Fibroblast of skin of scalp (primary cell): ENCODE measurements at regions not wholly inside any gene's neighbourhood (a gene's known extent, or its start where the extent isn't known, plus 50 kb on each side); places are given as distances from the start of the nearest gene placed in this dataset.

Source experiments
- DNase-seq: peaks from one replicate; pipeline ENCODE4 v3.0.0-alpha.2; 2013

DNA sequence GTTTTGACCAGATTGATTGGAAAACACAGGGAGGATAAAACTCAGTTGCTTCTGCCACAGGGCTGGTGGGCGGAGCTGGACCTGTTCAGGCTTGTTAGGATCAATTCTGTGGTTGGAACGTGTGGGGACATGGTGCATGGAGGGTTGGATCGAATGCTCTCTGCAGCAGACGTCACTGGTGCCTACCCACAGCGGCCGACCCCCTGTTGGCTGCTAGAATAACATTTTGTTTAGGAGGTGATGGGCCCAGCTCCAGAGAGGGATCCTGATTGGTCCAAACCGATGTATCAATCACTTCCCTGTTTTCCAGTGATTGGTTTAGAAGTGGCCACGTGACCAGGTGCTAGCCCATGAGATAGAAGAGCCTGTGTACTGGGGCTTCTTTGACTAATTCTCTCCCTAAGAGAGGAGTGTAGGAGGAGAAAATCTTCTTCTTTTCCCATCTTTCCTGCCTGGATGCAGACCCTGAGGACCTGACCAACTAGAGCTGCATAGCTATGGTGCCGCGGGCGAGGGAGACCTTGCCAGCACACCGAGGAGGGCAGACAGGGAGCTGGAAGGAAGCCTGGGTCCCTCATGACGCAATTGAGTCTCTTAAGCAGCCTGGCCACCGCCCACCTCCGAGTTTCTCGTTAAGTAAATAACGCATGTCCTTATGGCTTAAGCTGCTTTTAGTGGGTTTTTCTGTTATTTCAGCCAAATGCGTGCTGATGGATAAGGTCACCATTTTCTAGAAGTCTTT lies 163.5 kb downstream of the AACS start:
- no peak for DNase-seq

DNA sequence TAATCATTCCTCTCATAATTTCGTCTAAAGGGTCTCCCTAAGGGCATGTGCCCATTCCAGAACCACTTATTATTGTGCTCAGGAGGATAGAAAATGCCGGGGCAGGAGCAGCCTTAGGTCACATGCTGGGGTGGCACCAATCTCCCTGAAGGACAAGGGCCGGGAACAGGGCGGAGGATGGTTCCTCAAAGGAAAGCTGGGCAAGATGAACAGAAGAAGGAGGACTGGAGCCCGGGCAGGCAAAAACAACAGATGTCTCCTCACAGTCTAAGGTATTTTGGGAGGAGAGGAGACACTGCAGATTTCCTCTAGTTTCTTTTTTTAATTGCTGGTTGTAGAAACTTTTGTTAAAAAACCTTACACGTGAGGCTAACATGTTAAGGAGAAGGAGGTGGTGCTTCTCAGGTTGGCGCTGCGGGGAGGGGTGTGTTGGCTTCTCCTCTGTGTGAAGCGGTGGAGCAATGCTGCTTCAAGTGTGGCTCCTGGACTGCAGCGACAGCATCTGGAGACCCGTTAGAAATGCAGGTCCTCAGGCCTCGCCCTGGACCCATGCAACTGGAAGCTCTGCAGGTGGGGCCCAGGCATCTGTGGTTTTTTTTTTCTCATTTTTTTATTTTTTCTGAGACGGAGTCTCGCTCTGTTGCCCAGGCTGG lies 164.8 kb downstream of the AACS start:
- DNase-seq = no peak

DNA sequence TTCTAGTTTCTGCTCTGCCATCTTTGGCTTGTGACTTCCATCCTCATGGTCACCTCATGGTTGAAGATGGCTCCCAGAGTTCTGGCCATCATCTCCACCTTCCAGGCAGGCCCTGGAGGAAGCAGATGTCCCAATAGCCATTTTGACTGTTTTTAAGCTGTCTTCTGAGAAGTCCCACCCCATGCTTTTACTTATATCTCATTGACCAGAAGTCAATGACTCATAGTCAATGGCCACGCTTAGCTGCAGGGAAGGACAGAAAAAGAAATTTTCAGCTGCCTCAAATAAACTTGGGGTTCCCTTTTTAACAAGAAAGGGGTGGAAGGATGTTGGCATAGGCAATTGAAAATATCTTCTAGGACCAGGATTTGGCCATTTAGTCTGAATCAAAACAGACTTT lies 168.1 kb downstream of the AACS start:
- DNase-seq = no peak

DNA sequence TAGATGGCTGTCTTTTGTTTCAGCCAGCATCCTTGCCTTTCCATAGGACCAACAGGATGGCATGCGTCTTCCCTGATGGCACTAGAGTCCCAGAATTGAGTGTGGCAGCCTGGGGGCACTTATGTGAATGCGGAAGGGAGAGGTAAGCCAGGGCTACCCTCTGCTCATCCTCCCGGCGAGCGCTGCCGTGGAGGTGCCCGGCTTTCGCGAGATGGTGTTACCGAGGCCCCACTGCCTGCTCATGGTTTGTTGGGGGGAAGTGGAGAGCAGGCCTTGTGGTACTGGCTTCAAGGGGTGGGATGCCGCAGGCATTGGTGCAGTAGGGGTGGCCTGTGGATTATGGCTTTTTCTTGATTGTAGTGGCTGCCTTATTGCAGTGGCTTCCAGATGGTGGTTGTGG lies 174.3 kb downstream of the AACS start:
- DNase-seq = no peak

DNA sequence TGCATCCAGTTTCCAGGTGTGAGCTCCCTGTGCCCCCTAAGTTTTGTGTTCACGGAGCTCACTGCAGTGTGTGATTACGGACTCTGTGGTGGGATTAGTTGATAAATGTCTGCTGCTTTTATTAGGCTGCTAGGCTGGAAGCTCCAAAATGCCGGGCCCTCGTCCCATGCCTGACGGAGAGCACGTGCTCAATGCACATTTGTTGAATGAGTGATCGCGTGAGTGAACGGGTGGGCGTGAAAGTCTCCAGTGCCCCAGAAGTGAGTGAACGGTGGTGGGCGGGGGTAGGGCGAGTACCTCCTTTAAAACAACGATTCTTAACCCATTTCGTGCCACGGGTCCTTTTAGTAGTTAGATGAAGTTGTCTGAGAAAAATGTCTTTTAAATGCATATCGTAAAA lies 175.5 kb downstream of the AACS start:
- DNase-seq = no peak

DNA sequence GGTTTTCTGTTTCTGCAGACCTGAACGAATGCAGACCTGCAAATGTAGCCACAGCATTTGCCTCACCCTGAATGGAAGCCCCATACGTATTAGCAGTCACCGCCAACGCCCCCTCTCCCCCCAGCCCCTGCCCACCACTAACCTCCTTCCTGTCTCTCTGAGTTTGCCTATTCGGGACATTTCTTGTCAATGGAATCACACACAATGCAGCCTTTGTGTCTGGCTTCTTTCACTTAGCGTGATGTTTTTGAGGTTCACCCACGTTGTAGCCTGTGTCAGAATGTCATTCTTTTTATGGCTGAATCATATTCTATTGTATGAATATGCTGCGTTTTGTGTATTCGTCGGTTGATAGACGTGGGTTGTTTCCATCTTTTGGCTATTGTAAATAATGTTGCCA lies 178.6 kb downstream of the AACS start:
- no peak for DNase-seq

DNA sequence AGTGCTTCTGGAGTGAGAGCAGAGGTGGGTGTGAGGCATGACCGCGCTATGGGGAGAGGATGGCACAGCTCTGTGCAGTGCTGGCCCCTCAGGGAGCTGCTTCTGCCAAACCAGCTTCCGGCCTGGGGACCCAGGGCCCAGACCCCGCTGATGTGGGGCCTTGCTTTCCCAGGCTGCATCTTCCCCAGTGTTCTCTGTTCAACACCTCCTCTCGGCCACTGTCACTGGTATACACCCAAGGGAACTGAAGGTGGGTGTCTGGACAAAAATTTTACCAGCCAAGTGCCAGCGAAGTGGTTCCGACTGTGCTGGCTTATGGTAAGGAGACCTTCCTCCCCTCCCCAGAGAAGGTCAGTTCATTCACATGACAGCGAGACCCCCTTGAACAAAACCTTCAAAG lies 179.1 kb downstream of the AACS start:
- no peak for DNase-seq

DNA sequence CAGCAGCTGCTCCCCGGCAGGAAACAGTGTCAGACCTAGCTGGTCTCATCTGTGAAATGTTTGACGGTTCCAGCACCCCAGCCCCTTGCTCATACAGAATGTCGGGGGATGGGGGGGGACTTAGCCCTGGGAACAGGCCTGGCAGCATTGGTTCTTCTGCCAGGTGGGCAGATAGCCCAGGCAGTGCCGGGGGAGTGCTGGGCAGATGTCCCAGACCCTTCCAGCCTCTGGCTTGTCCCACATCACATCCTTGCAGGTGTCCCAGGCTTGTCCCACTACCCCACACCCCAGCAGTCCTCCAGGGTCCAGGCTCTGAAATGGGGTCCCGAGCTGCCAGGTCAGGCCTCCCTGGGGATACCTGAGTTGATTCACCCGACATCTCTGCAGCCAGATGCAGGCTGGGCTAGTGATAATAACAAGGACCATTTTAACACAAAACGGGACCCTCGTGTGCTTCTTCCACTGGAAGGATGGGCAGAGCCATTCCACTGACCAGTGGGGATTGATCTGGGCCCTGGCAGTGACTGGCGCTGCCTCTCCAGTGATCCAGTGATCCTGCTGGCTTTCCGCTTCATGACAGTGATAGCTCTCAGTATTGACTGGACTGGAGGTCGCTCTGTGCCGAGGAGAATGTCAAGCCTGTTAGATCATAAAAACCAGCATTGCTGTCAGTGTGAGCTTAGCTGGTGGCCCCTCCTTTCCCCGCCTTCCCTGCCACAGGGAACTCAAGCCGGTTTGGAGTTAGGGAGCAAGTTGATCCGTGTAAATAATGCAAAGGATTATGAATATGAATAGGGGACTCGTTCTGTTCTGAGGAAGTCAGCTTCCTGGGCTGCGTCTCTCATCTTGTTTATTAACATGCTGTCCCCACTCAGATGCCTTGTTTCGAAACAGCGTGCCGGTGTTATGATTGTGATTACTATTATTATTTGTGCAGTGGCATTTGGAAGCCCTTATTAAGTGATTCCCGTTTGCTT lies 180.6 kb downstream of the AACS start:
- DNase-seq = no peak

DNA sequence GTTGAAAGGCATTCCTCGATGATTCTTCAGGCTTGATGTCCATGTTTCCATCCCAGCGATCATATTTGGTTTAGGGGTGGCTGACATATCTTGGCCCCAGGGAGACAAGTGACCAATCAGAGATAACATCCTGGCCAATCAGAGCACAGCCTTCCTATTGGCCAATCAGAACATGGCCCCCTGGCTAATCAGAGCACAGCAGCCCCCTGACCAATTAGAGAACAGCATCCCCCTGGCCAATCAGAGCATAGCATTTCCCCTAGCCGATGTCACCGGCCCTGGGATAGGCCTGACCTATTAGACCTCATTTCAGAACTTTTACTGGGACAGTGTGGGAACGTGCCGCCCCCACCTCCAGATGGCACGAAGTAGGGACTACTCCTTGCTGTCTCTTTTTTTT lies 182.2 kb downstream of the AACS start:
- no peak for DNase-seq

DNA sequence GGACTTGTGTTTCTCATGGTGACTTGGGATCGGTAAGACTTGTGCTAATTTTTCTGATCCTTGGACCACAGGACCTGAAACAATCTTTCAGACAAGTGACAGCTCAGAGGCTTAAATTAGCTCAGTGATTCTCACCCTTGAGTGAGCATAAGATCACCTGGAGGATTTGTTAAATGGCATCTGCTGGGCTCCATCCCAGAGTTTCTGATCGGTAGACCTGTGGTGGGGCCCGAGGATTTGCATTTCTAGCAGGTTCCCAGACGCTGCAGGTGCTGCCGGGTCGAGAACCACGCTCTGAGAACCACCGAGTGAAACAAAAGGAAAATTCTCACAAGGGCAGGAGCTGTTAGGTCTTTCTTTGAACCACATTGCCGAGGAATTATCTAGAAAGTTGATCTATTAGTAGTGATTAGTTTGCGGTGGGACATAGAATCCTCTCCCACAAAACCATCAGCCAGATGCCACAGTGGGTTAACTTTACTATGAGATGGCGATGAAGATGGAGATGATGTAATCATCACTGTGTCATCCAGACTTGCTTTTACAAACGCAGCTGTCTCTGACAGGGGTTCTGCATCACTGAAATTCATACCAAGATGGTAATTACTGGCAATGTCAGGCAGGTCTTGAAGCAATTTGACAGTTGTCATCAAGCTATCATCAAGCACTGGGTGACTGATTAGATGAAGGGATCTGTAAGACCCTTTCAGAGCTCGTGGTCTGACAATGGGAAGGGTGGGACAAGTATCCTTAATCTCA lies 184.0 kb downstream of the AACS start:
- DNase-seq = no peak

DNA sequence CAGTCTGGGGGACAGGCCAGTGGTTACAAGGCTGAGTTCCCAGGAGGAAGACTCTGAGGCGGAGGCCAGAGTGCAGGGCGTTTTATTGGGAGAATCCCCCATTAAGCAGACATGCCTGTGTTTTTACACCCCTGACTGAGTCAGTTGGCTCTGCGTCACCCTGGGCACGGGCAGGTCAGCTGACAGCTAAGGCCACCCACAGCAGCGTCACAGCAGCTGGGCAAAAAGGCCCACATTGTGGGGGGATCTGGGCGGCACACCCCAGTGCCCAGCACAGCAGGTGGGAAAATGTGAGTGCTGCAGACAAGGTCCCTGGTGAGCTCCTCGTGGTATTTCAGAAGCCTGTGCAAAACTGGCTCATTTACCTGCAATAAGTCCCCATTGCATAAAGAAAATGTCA lies 184.7 kb downstream of the AACS start:
- DNase-seq = no peak

DNA sequence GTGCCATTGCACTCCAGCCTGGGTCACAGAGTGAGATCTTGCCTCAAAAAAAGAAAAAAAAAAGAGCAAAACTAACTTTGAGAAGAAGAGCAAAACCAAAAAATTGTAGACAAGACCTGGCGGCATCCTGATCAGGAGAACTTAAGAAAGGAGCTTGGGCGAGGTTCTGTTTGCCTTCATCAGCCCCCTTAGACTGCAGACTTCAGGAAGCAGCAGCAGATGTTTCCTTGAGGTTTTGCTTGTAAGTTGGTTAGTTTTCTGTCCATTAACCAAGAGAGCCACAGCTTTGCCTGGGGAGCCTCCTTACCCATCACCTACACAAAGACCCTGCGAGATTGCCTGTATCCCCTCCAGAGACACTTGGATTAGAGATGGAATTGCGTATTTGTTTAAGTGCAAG lies 189.0 kb downstream of the AACS start:
- no peak for DNase-seq

DNA sequence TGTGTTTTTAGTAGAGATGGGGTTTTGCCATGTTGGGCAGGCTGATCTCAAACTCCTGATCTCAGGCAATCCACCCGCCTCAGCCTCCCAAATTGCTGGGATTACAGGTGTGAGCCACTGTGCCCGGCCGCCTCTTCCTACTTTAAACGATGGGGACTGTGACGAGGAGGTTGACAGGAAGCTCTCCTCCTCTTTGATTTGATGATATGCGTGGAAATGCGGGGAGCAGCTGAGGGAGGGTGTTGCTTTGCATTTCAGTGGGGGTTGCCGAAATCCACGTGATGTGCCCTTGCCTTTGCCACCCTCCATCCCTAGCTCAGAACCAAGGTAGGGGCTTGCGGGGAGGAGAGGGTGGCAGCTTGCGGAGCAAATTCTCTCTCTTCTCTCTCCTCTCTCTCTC lies 189.6 kb downstream of the AACS start:
- DNase-seq = no peak

DNA sequence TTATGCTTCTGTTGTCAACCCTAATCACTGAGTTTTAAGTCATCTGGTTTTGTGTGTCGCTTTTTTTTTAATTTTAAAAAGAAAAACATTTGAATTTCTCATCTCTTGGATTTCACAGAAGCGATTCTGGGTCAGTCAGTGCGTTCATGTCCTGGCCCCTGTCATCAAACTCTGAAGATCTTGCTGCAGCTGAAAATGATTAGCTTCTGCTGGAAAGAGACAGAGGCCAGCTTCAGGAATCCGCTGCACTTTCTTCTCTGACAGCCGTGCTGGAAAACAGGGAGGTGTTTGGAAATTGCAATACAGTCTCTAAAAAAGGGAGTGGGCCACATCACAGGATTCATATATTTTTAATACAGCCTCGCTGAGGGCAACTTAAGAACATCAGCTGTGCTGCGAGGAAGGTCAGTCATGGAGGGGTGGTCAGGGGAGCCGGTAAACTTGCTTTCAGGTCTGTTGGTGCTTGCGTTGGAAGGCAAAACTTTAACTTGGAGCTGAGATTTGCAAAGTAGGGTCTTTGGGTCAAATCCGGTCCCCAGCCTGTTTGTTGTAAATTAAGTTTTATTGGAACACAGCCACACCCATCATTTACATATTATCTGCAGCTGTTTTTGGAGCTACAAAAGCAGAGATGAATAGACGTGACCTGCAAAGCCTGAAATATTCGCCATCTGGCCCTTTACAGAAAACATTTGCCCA lies 190.8 kb downstream of the AACS start:
- DNase-seq = no peak

DNA sequence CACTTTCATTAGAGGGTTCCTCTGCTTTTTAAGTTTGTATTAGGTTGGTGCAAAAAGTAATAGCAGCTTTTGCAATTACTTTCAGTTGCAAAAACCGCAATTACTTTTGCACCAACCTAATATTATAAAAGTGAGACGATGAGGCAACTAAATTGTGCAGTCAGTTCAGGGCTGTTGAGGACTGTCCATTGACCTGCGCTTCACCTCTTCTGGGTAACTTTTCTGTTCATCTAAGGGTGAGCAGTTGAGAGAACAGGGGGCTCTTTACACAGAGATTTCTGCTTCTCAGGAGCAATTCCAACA lies 191.3 kb downstream of the AACS start:
- no peak for DNase-seq

DNA sequence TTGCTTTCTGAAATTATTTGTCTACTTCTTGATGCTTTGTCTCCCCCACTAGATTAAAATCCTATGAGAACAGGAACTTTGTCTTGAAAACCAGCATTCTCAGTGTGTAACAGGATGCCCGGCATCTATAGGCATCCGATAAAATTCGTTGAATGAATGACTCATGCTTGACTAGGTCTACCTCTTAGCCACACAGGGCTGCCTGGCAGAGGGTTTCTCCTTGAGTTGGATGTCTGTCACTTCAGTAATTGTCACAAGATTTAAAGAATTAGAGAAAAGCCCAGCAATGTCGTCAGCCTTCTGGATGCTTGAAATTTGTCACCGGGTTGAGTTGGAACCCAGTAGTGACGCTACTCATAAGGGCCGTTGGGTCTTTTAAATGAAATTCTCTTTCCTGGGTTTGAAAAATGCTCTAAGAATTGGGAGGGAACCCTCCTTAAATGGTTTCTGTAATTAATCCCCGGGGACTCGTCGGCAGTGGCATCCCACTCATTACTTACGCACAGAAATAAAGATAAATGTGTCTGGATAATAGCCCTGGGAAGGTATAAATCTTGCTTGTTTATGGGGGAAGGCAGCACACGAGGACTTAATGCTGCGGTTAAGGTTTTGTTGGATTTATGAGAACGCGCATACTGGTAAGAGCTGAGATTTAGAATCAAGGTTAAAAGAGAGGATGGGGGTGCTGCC lies 194.1 kb downstream of the AACS start:
- DNase-seq = no peak

DNA sequence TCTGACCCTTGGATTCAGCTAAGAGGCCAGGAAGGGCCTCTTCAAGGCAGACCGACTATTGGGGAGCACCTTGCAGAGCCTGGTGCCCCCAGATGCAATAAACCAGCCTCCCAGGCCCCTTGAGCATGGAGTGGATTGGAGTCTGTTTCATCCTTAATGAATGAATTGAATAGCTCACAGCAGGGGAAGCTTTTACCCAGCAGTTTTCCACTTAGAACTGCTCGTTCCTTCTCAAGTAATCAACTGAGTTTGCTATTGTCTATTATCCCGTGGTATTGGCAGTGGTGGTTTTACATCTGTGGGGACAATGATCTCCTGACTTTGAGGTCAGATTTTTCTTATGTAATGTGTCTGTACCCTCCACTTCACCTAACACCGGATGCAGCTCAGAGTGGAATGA lies 197.6 kb downstream of the AACS start:
- DNase-seq = no peak

DNA sequence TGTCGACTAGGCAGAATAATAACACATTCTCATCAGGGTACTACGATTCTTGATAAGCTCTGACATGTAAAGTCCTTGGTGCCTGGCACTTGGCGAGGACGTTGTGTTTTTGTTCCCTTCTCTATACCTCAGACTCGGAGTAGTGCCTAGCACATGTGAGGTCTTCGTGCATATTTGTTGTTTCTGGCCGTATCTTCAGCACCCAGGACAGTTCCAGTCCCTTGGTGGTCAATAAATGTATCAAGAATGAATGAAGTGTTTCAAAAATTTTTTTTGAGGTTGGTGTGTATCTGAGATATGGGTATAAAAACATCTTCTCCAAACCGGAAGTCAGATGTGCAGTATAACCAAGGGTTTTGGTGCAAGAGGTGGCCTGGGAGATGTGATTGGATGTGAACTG lies 198.2 kb downstream of the AACS start:
- no peak for DNase-seq

DNA sequence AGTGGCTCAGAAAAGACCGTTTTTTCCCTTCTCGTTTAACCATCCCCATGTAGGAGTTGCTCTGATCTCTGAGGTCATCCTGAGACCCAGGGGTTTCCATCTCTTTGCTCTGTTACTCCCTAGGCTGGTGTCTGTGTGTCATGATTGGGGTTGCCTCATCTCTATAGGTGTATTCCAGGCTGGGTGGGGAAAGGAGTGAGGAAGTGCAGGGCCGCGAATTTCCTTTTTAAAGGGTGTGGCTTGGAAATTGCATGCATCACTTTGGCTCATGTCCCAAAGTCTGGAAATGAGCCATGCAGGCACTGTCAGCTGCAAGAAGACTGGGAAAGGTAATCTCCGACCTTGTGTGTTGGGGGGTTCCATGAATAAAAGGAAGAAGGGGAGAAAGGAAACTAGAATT lies 201.9 kb downstream of the AACS start:
- no peak for DNase-seq

DNA sequence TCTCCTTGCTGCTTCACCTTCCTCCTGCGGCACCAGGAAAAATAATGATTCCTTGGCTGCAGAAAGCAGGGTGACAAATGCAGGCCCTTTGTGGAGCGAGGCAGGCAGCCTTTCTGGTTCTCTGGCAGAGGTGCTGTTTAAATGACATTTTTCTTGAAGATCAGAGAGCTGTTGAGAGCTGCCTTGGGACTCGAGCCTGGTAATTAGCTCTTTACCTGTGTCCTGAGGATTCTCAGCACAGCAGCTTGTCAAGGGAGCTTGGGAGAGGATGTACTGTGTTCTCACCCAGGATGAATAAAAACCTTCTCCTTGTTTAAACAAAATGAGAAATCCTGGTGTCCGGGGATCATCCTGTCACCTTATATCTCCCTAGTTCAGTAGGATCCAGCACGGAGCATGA lies 204.0 kb downstream of the AACS start:
- no peak for DNase-seq

DNA sequence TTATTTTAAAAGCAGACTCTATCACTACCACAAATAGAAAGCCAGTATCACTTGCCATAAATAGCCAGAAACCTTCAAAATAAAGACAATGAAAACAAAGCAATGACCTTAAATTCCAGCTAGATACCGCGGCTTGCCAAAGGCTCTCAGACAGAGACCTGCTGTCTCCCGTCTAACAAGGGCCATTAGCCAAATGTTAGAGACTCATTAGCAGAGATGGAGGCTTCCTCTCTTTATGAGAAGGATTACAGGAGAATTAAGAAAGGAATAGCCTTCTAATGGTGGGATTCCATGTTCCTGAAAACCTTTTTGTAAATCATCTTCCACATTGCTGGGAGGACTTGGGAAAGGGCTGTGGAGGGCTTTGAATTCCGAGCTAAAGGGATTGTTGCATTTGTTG lies 206.7 kb downstream of the AACS start:
- DNase-seq = no peak
